PFSK-1 (cell line): ENCODE measurements at regions not wholly inside any gene's neighbourhood (a gene's known extent, or its start where the extent isn't known, plus 50 kb on each side); places are given as distances from the start of the nearest gene placed in this dataset.

Experiments
- POLR2AphosphoS5 ChIP-seq: IDR thresholded peaks from 2 replicates; pipeline ENCODE4 v1.6.1; 2012; ENCODE audit warnings: low read depth, mild to moderate bottlenecking, control low read depth, low read length, moderate library complexity
- TF ChIP-seq, protein P1 (sequence below), 2 experiments: IDR thresholded peaks; 2 replicates each; pipeline versions ENCODE4 v1.6.1 to v1.8.0; 2011 to 2012; ENCODE audit warnings: low read depth in 2 of 2, low read length in 2 of 2, control low read depth in 1 of 2, inconsistent platforms in 1 of 2, mild to moderate bottlenecking in 1 of 2, moderate library complexity in 1 of 2; ENCODE audit not compliant: insufficient read depth in 1 of 2

DNA sequence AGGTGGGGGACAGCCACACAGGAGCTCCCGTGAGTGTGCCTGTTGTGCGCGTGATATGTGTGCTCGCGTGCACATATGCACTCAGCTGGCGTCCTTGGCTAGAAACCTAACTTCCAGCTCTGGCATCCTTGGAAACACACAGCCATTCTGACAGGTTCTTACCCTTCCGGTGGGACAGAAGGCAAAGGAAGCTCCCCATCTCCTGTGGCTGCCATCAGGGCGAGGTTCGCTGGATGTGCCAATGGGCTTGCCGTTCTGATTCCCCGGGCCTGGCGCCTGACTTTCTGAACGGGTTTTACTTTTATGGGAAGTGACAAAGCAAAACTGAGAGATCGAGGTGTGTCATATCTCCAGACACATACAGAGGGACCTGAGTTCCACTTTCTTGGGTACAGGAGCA, 124.7 kb downstream of the PAPOLA start:
- no peak for TF ChIP-seq POLR2AphosphoS5
- TF ChIP-seq, protein P1, sequence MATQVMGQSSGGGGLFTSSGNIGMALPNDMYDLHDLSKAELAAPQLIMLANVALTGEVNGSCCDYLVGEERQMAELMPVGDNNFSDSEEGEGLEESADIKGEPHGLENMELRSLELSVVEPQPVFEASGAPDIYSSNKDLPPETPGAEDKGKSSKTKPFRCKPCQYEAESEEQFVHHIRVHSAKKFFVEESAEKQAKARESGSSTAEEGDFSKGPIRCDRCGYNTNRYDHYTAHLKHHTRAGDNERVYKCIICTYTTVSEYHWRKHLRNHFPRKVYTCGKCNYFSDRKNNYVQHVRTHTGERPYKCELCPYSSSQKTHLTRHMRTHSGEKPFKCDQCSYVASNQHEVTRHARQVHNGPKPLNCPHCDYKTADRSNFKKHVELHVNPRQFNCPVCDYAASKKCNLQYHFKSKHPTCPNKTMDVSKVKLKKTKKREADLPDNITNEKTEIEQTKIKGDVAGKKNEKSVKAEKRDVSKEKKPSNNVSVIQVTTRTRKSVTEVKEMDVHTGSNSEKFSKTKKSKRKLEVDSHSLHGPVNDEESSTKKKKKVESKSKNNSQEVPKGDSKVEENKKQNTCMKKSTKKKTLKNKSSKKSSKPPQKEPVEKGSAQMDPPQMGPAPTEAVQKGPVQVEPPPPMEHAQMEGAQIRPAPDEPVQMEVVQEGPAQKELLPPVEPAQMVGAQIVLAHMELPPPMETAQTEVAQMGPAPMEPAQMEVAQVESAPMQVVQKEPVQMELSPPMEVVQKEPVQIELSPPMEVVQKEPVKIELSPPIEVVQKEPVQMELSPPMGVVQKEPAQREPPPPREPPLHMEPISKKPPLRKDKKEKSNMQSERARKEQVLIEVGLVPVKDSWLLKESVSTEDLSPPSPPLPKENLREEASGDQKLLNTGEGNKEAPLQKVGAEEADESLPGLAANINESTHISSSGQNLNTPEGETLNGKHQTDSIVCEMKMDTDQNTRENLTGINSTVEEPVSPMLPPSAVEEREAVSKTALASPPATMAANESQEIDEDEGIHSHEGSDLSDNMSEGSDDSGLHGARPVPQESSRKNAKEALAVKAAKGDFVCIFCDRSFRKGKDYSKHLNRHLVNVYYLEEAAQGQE (IDR thresholded peaks at IDR 0.05; ENCODE audit: insufficient read depth in 1 of 2, low read depth in 2 of 2, low read length in 2 of 2) = no peak
